Aorta (tissue), 5 donors: ENCODE measurements at regions not wholly inside any gene's neighbourhood (a gene's known extent, or its start where the extent isn't known, plus 50 kb on each side); places are given as distances from the start of the nearest gene placed in this dataset.

ENCODE experiments used
- ATAC-seq: fragments of 200-7000 bp; cut with Tn5 transposase; one replicate; pipeline ENCODE4 v1.9.1; 2022; ENCODE audit warnings: moderate library complexity; ENCODE audit not compliant: low FRiP score
- DNase-seq, 2 donors: peaks; one replicate each; pipeline ENCODE4 v3.0.0-alpha.2; 2020
- H3K27ac ChIP-seq, 2 donors: one replicate each; pipeline ENCODE4 v1.5.1; 2013; ENCODE audit warnings: low read length in 2 of 2, mild to moderate bottlenecking in 2 of 2, moderate library complexity in 2 of 2, control low read depth in 1 of 2, inconsistent platforms in 1 of 2, low read depth in 1 of 2
- H3K27me3 ChIP-seq, 2 donors: one replicate each; pipeline ENCODE4 v1.6.1; 2013; ENCODE audit warnings: control low read depth in 1 of 2, low read length in 1 of 2, mild to moderate bottlenecking in 1 of 2, moderate library complexity in 1 of 2; ENCODE audit not compliant: insufficient read depth in 2 of 2, control insufficient read depth in 1 of 2
- H3K36me3 ChIP-seq, 2 donors: one replicate each; pipeline ENCODE4 v1.6.1; 2013; ENCODE audit warnings: control low read depth in 1 of 2, low read length in 1 of 2, mild to moderate bottlenecking in 1 of 2; ENCODE audit not compliant: insufficient read depth in 2 of 2, control insufficient read depth in 1 of 2
- H3K4me1 ChIP-seq, 2 donors: one replicate each; pipeline ENCODE4 v1.6.1; 2013; ENCODE audit warnings: low read length in 2 of 2, control low read depth in 1 of 2, mild to moderate bottlenecking in 1 of 2, moderate library complexity in 1 of 2; ENCODE audit not compliant: insufficient read depth in 2 of 2, control insufficient read depth in 1 of 2
- H3K4me3 ChIP-seq, 2 donors: one replicate each; pipeline ENCODE4 v1.5.1; 2013; ENCODE audit warnings: low read length in 2 of 2, control low read depth in 1 of 2, mild to moderate bottlenecking in 1 of 2
- H3K9me3 ChIP-seq: one replicate; pipeline ENCODE4 v1.6.1; 2013; ENCODE audit warnings: mild to moderate bottlenecking, low read length; ENCODE audit not compliant: control insufficient read depth
- WGBS, 2 donors: extraction: QIAGEN DNeasy Blood & Tissue Kit; methylation state at CpG; one replicate each; pipeline ENCODE4 v1.1.7; 2013; 5-methylcytosine and 5-hydroxymethylcytosine counted together
- intact Hi-C, 2 donors: fragments of 100-400 bp; cut with DNase I; formaldehyde crosslinking; loops; one replicate each; pipeline versions ENCODE4 v1.14.2 to v1.15.0; 2022
- donor health status: healthy with polysubstance abuse.
- donor health status: Bipolar disorder and iron deficiency.
- donor health status: DM: no; HTN: no; CAD: no.
- donor health status: DM: no; HTN: no; CAD: no.
- donor health status: DM: yes; HTN: yes; CAD: no.

DNA sequence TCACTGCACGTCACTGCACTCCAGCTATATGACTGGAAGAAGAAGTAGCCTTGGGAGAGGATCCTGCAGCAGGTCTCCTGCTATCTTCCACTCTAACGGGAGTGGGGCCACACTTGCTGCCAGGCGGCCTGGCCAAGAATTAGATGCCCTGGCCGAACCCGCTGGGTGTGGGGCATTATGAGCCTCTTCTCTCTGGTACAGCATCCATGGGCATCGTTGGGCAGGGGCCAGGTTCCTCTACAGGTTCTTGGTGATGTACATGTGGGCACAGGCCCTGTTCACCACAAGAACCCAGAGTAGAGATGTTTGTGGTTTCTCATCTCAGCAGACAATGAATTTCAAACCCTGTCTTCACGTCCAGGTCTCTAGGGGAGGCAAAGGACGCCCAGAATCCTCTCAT is 370.5 kb downstream of the NPHP4 start:
- no peak for DNase-seq
- WGBS, 2 donors = 68 to 71% methylated on average over 8 of the region's 8 CpGs
- intact Hi-C loops = no loop called here
- ATAC-seq = no peak
- no peak overlapping the region for H3K27ac ChIP-seq
- no peak overlapping the region for H3K4me3 ChIP-seq
- H3K4me1 ChIP-seq = no peaks in the 10 kb centered on the region
- H3K36me3 ChIP-seq = no peaks in the 10 kb centered on the region
- peaks cover 1% of the 10 kb centered on the region for H3K9me3 ChIP-seq
- no peaks in the 10 kb centered on the region for H3K27me3 ChIP-seq

- Histone ChIP-seq H3K36me3 (no peaks in the 10 kb centered on the region), H3K4me1 (no peaks in the 10 kb centered on the region), H3K27ac (no peak overlapping the region), H3K27me3 (no peaks in the 10 kb centered on the region), H3K4me3 (no peak overlapping the region), H3K9me3 (peaks cover 1% of the 10 kb centered on the region)
- intact Hi-C loops = no loop called here
- DNase-seq (no peak), ATAC-seq (no peak)
- WGBS, 2 donors = 4 to 10% methylated on average over 3 of the region's 3 CpGs
Measured at GRCh38 chr1:5620997-5621396, 371.2 kb downstream of the NPHP4 start.

- DNase-seq = no peak
- no peak for ATAC-seq
- no peaks in the 10 kb centered on the region for H3K4me1 ChIP-seq
- no peak overlapping the region for H3K4me3 ChIP-seq
- intact Hi-C loops = no loop called here
- no peak overlapping the region for H3K27ac ChIP-seq
- no peaks in the 10 kb centered on the region for H3K27me3 ChIP-seq
- WGBS, 2 donors = 75 to 86% methylated on average over 3 of the region's 3 CpGs
- no peaks in the 10 kb centered on the region for H3K36me3 ChIP-seq
- H3K9me3 ChIP-seq = peaks cover 1% of the 10 kb centered on the region
Measured at GRCh38 chr1:5620418-5620817, 371.8 kb downstream of the NPHP4 start.

GRCh38 chr1:5619469-5619868 is 372.8 kb downstream of the NPHP4 start:
- no peaks in the 10 kb centered on the region for H3K4me1 ChIP-seq
- no peaks in the 10 kb centered on the region for H3K27me3 ChIP-seq
- peaks cover 1% of the 10 kb centered on the region for H3K9me3 ChIP-seq
- ATAC-seq (no peak), DNase-seq (no peak)
- H3K27ac ChIP-seq = no peak overlapping the region
- H3K4me3 ChIP-seq = no peak overlapping the region
- intact Hi-C loops = no loop called here
- H3K36me3 ChIP-seq = no peaks in the 10 kb centered on the region
- WGBS, 2 donors = 73 to 74% methylated on average over 1 of the region's 1 CpG

DNA sequence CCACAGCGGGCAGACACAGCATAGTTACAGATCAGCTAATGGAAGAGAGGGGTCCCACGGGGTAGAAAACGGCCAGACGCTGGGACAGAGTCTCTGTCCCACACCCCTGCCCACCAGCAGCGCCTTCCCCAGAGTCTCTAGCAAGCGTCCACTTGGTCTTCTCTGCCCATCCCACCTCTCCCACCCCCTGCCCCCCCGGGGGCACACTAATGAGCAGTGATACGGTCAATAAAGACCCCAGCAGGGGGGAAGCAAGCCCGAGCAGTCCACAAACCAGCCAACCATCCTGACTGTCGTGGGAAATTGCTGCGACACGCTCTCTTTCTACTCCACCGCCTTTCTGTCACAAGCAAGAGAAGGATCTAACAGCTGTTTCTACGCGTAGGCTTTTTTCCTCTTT is 374.7 kb downstream of the NPHP4 start:
- no peaks in the 10 kb centered on the region for H3K36me3 ChIP-seq
- 24 to 32% methylated on average over 15 of the region's 15 CpGs for WGBS, 2 donors
- no peak for DNase-seq
- ATAC-seq = no peak
- H3K4me3 ChIP-seq = no peak overlapping the region
- H3K27me3 ChIP-seq = no peaks in the 10 kb centered on the region
- peaks cover 1% of the 10 kb centered on the region for H3K9me3 ChIP-seq
- no peaks in the 10 kb centered on the region for H3K4me1 ChIP-seq
- no peak overlapping the region for H3K27ac ChIP-seq
- intact Hi-C loops = no loop called here

DNA sequence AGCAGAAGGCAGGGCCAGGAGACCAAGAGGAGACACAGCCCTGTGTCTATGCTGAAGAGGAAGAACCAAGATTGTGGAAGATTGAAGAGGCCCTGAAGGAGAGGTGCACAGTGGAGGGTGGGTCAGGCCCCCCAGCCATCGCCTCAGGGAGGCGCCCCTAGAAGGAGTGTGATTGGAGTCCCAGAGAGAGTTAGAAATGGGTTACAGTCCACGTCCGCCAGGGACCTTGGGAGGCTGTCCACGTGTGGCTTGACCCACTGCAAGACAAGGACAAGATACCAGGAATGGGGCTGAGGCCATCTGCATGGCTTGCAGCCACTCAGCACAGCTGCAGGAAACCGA is 375.1 kb downstream of the NPHP4 start:
- intact Hi-C loops = no loop called here
- no peak for ATAC-seq
- Histone ChIP-seq H3K4me1 (no peaks in the 10 kb centered on the region), H3K9me3 (peaks cover 1% of the 10 kb centered on the region), H3K36me3 (no peaks in the 10 kb centered on the region), H3K27ac (no peak overlapping the region), H3K27me3 (no peaks in the 10 kb centered on the region), H3K4me3 (no peak overlapping the region)
- DNase-seq = no peak
- WGBS, 2 donors = 63 to 76% methylated on average over 6 of the region's 6 CpGs

DNA sequence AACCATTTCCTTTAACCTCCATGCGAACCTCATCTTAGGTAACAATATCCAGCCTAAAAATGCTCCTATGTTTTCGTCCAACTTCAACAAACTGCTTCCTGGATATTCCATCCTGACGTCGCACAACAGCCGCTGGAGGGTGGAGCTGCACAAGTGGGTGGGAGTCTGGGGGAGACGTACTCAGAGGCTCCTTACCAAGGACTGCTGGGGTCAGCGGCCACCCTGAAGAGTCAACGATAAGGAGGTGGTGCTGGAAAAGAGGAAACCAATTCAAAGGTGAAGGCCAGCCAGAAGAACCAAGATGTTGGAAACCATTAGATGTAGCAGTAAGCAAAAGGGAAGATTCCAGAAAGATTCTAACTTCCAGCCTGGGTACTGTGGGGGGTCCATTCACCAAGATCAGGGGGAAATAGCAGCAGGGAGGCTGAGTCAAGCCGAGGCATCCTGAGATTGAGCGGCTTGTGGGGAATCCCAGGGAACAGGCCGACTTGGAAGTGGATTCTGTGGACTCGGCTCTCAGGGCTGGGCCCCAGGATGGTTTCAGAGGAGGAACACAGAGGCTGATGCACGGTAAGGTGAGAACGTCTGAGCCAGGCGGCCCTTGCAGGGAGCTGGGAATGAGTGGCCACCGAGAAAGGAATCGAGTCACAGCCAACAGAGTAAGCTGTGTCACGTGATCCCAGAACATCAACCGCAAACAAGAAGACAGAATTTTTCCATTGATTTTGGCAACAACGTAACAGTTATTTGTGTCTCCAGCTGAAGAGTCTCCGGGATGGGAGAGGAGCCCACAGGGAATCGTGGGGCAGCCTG is 375.7 kb downstream of the NPHP4 start:
- no peak overlapping the region for H3K27ac ChIP-seq
- peaks cover 1% of the 10 kb centered on the region for H3K9me3 ChIP-seq
- no peaks in the 10 kb centered on the region for H3K27me3 ChIP-seq
- no peaks in the 10 kb centered on the region for H3K36me3 ChIP-seq
- intact Hi-C loops = no loop called here
- DNase-seq (no peak), ATAC-seq (no peak)
- no peak overlapping the region for H3K4me3 ChIP-seq
- whole genome bisulfite sequencing, 2 donors = 77 to 79% methylated on average over 22 of the region's 22 CpGs
- H3K4me1 ChIP-seq = no peaks in the 10 kb centered on the region

DNA sequence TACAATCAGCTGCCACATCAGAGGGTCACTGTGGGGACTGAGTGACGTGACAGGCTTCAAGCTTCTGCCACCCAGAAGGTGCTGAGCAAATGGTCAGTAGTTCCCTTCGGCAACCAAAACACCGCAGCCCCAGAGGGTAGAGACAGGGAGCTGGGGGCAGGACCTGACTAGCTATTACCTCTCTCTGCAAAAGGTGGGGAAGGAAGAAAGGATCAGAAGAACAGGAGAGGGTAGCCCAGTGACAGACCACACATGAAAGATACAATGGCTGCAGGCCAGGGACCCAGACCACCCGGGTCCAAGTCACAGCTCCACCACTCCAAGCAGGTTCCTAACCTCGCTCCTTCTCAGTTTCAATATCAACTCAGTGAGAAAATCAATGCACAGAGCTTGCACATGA is 377.1 kb downstream of the NPHP4 start:
- no peaks in the 10 kb centered on the region for H3K4me1 ChIP-seq
- ATAC-seq (no peak), DNase-seq (no peak)
- H3K27me3 ChIP-seq = no peaks in the 10 kb centered on the region
- no peak overlapping the region for H3K27ac ChIP-seq
- no peak overlapping the region for H3K4me3 ChIP-seq
- no peaks in the 10 kb centered on the region for H3K36me3 ChIP-seq
- H3K9me3 ChIP-seq = peaks cover 1% of the 10 kb centered on the region
- intact Hi-C loops = no loop called here
- 47 to 56% methylated on average over 5 of the region's 5 CpGs for WGBS, 2 donors

DNA sequence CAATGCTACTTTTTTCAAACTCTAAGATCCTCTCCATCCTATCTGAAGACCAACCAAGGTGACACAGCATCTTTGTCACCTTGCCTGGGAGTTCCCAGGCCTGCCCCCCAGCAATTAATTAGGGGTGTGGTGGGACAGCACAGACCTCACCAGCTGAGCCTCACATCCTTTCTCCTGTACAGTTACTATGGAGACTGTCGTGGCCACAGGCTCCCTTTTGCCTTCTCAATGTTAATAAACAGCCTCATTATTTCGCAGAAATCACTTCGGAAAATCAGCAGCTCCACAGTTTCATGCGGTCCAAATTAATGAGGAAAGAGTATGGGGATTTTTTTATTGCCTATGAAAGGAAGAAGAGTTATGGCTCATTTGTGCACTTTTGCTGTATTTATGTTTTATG is 378.3 kb downstream of the NPHP4 start:
- H3K4me1 ChIP-seq = no peaks in the 10 kb centered on the region
- WGBS, 2 donors = 80 to 85% methylated on average over 4 of the region's 4 CpGs
- H3K4me3 ChIP-seq = no peak overlapping the region
- H3K27me3 ChIP-seq = no peaks in the 10 kb centered on the region
- peaks cover 1% of the 10 kb centered on the region for H3K9me3 ChIP-seq
- H3K36me3 ChIP-seq = no peaks in the 10 kb centered on the region
- no peak overlapping the region for H3K27ac ChIP-seq
- intact Hi-C loops = no loop called here
- DNase-seq (no peak), ATAC-seq (no peak)
